GM18861 (cell line): ENCODE measurements at regions not wholly inside any gene's neighbourhood (a gene's known extent, or its start where the extent isn't known, plus 50 kb on each side); places are given as distances from the start of the nearest gene placed in this dataset.

Experiments
- ATAC-seq: cut with Tn5 transposase; IDR thresholded peaks from one replicate; pipeline ENCODE4 v1.9.1; 2021; ENCODE audit not compliant: unreplicated experiment

GRCh38 chr14:38137005-38137404, 70.7 kb upstream of the SSTR1 start:
- no peak for ATAC-seq

DNA sequence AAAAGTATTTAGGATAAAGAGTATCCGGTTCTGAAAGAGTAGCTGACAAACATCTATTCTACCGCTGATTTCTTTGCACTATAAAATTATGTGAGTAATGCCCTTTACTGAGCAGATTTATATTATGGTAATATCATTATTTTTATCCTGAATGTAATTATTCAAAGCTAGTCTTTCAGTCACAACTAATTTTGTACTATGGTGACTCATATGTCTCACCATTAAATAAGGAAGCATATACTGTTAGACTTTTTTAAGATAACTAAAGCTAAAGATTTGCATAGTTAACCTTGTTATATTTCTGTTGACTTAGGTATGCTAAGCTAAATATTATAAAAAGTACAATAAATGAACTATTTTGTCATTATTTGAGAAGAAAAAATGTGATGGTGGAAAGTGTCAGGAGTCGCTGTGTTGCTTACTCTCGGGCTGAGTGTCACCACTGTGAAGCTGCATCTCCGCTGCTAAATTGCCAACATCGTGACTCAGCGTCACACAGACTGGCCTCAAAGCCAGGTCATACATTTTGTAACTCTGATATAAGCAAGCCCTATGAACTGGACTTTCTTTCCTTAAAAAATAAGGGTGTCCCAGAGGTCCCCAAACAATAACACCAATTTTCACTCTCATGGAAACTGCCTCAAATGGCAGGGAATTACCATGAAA, 69.1 kb upstream of the SSTR1 start:
- no peak for ATAC-seq

GRCh38 chr14:38139926-38140325, 67.8 kb upstream of the SSTR1 start:
- no peak for ATAC-seq

DNA sequence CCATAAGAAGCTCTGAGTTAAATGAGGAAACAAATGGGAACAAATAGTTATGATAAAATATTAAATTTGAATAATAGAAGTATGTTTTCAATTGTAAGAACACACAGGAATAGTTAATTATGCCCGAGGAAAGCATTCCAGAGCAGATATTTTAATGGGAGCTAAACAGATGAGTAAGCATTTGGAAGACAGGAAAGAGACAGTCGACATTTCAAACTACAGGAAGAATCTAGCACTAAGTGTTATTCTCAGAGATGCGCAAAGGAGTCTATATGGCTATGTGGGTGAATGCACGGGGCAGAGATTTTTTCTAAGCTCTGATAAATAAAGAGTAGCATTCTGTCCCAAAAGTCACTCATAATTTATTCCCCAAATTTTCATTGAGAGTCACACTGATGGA, 64.5 kb upstream of the SSTR1 start:
- no peak for ATAC-seq

GRCh38 chr14:38143659-38144505, 63.8 kb upstream of the SSTR1 start:
- no peak for ATAC-seq

DNA sequence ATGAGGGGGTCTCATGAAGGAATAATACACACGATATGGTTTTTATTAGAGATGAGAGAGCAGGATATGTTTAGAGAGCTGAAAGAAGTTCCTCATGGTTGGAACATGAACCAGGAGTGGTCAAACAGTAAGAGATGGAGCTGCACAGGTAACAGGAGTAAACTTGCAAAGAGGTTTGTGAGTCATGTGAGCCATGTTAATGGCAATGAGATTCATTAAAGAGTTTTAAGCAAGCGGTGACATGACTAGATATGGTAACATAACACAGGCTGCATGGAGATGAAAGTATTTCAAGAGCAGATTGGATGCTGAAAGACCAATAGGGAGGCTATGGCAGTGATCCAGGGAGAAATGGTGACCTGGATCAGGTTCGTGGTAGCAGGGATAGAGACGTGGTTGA, 62.6 kb upstream of the SSTR1 start:
- no peak for ATAC-seq

- no peak for ATAC-seq
These were observed 57.6 kb upstream of the SSTR1 start for GRCh38 chr14:38150075-38150474.
